ENCODE measurements at regions not wholly inside any gene's neighbourhood (a gene's known extent, or its start where the extent isn't known, plus 50 kb on each side); places are given as distances from the start of the nearest gene placed in this dataset.

- intact Hi-C loops (cut with DNase I): no loop called here
- Histone ChIP-seq H3K9me3 (no peaks in the 10 kb centered on the region), H3K27ac (no peak overlapping the region), H3K4me1 (ENCODE audit: insufficient read depth) (no peaks in the 10 kb centered on the region), H3K4me3 (no peak overlapping the region), H3K36me3 (no peaks in the 10 kb centered on the region), H3K27me3 (no peaks in the 10 kb centered on the region)
- DNase-seq: no peak
- 81 to 93% (median 87%) methylated on average over 1 of the region's 1 CpG for WGBS, 3 donors
- no peak for TF ChIP-seq CTCF (IDR thresholded peaks at IDR 0.05)
Measured at GRCh38 chr1:68930101-68930500, 433.2 kb upstream of the DEPDC1 start.

GRCh38 chr1:68936530-68936929 is 439.6 kb upstream of the DEPDC1 start:
- H3K27ac ChIP-seq: no peak overlapping the region
- no peaks in the 10 kb centered on the region for H3K4me1 ChIP-seq (ENCODE audit: insufficient read depth)
- no peak for DNase-seq
- no peak overlapping the region for H3K4me3 ChIP-seq
- intact Hi-C loops (cut with DNase I): no loop called here
- H3K36me3 ChIP-seq: no peaks in the 10 kb centered on the region
- TF ChIP-seq EP300 (IDR thresholded peaks at IDR 0.05) (no peak), POLR2A (IDR thresholded peaks at IDR 0.05) (no peak), CTCF (IDR thresholded peaks at IDR 0.05) (no peak)
- H3K9me3 ChIP-seq: no peaks in the 10 kb centered on the region
- H3K27me3 ChIP-seq: no peaks in the 10 kb centered on the region
- WGBS, 3 donors: 72 to 97% (median 87%) methylated on average over 3 of the region's 3 CpGs

- TF ChIP-seq EP300 (IDR thresholded peaks at IDR 0.05) (no peak), POLR2A (IDR thresholded peaks at IDR 0.05) (no peak), CTCF (IDR thresholded peaks at IDR 0.05) (no peak)
- intact Hi-C loops (cut with DNase I): no loop called here
- Histone ChIP-seq H3K4me3 (no peak overlapping the region), H3K4me1 (ENCODE audit: insufficient read depth) (no peaks in the 10 kb centered on the region), H3K36me3 (no peaks in the 10 kb centered on the region), H3K9me3 (no peaks in the 10 kb centered on the region), H3K27ac (no peak overlapping the region), H3K27me3 (no peaks in the 10 kb centered on the region)
- no peak for DNase-seq
- 55 to 60% (median 59%) methylated on average over 5 of the region's 5 CpGs for WGBS, 3 donors
Measured at GRCh38 chr1:68938051-68938666, 441.3 kb upstream of the DEPDC1 start.

GRCh38 chr1:68950036-68950435 is 453.2 kb upstream of the DEPDC1 start:
- no peaks in the 10 kb centered on the region for H3K4me1 ChIP-seq (ENCODE audit: insufficient read depth)
- no peak overlapping the region for H3K4me3 ChIP-seq
- H3K27me3 ChIP-seq: no peaks in the 10 kb centered on the region
- intact Hi-C loops (cut with DNase I): no loop called here
- H3K36me3 ChIP-seq: no peaks in the 10 kb centered on the region
- H3K27ac ChIP-seq: no peak overlapping the region
- no peak for TF ChIP-seq POLR2A (IDR thresholded peaks at IDR 0.05)
- no peak for TF ChIP-seq CTCF (IDR thresholded peaks at IDR 0.05)
- TF ChIP-seq EP300 (IDR thresholded peaks at IDR 0.05): no peak
- WGBS, 3 donors: 35 to 60% (median 42%) methylated on average over 3 of the region's 3 CpGs
- DNase-seq: no peak
- H3K9me3 ChIP-seq: no peaks in the 10 kb centered on the region
